OCI-M2 (cell line): ENCODE measurements at regions not wholly inside any gene's neighbourhood (a gene's known extent, or its start where the extent isn't known, plus 50 kb on each side); places are given as distances from the start of the nearest gene placed in this dataset.

ENCODE experiments used
- DNase-seq: peaks from one replicate; lab custom pipeline; 2025; ENCODE audit not compliant: unreplicated experiment; lab: John Stamatoyannopoulos, UW

- no peak for DNase-seq
Observed at GRCh38 chr4:133775881-133776280, 425.7 kb downstream of the PABPC4L start.

DNA sequence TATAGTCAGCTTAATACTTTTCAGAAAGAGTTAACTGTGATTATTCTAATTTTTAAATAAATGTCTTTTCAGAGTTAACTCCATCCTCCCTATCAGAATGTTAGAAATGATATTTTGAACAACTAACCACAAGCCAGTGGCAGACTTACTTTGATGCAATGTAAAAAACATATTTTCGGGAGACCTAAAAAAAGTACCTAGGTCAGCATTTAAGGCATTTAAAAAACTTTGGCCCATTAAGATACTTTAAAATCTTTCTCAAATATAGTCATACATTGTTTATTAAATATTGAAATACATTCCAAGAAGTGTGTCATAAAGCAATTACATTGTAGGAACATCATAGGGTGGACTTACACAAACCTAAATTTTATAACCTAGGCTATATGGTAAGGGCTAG, 426.1 kb downstream of the PABPC4L start:
- DNase-seq = no peak

DNA sequence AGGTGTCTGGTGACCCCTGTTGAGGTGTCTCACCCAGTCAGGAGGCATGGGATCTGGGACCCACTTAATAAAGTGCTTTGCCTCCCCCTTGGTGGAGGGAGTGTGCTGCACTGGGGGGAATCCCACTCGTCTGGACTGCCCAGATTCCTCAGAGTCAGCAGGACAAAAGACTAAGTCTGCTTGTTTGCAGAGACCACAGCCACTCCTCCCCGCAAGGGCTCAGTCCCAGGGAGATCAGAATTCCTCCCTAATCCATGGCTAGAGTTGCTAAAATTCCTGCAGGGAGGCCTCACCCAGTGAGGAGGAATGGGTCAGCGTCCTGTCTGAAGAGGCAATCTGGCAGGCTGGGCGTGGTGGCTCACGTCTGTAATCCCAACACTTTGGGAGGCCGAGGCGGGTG, 442.2 kb downstream of the PABPC4L start:
- DNase-seq = no peak

DNA sequence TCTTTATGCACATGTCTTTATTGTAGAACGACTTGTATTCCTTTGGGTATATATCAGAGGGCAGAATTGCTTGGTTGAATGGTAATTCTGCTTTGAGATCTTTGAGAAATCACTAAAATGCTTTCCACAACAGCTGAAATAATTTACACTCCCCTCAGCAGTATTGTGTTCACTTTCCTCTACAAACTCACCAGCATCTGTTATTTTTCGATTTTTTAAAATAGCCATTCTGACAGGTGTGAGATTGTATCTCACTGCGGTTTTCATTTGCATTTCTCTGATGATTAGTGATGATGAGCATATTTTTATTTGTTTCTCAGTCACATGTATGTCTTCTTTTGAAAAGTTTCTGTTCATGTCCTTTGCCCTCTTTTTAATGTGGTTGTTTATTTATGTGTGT, 459.8 kb downstream of the PABPC4L start:
- no peak for DNase-seq

DNA sequence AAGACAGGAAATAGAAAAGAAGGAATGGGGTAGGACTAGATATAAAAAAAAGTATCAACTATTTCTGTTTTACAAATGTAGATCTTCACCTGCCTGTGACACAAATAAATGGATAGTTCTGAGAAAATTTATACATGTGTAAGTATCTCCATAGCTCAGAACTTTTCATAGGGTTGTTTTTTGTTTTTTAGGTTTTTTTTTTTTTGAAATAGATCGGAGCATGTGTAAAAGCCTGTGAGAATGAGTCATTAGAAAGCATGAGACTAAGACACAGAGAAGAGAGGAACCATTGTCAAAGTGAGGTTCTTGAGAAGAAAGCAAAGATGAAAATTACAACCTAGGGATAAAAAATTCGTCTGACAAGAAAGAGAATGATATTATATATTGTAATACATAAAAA, 481.6 kb downstream of the PABPC4L start:
- no peak for DNase-seq

- DNase-seq = no peak
Observed at GRCh38 chr4:133719098-133719497, 482.5 kb downstream of the PABPC4L start.

DNA sequence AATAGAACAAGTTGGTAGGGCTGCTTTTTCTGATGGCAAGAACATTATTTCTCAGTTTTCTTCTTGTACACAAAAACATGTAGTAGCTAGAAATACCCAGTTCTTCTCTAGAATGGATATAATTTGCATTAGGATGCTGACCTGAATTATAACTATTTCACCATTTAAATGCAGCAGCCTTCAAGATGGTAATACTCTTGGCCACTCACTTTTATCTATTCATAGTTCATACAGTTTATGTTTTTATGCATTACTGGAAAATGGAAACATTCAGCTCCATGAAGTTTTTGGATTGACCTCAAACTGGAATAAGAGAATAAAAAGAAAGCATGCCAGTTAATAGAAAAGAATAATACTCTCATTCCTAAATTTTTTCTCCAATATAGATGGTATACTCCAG, 487.4 kb downstream of the PABPC4L start:
- DNase-seq = no peak

DNA sequence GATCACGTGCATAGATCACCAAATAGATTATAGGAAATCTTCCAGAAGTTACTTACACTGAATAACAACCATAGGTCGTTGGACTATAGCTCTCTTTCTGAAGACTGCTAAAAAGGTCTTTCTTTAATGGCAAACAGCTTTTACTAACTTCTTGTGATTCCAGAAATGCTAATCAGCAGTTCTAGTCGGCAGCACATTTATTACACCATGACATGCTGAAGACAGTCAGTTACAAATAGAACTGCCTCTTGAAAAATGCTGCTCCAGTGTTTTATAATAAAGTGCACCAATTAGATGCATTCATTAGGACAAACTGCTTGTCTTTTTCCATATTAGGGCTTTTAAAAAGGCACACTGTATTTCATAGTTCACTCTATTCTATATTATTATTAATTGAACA, 488.2 kb downstream of the PABPC4L start:
- no peak for DNase-seq

DNA sequence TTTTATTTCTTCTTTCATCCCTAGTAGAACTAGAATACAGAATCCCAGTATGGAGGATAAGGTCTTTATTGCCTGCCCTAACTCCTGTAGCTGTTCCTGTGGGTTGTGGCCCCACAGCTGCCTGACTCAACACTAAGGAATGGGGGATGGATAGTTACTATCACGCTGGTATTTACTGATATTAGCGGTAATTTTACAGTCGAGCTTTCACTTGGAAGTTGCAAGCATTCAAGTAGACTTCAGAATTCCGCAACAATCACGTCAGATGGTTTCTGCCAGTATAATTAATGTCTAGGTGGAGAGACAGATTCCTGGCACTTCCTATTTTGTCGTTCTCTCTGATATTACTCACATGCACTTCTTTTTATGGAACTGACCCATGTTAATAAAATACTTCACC, 489.8 kb downstream of the PABPC4L start:
- no peak for DNase-seq

DNA sequence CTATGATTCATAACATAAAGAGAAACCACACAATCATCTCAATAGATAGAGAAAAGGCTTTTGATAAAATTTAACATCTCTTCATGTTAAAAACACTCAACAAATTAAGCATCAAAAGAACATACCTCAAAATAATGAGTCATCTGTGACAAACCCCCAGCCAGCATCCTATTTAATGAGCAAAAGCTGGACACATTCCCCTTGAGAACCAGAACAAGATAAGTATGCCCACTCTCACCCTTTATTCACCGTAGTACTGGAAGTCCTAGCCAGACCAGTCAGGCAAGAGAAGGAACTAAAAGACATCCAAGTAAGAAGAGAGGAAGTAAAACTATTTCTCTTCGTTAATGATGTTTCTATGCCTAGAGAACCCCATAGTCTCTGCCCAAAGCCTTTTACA, 507.2 kb downstream of the PABPC4L start:
- no peak for DNase-seq

DNA sequence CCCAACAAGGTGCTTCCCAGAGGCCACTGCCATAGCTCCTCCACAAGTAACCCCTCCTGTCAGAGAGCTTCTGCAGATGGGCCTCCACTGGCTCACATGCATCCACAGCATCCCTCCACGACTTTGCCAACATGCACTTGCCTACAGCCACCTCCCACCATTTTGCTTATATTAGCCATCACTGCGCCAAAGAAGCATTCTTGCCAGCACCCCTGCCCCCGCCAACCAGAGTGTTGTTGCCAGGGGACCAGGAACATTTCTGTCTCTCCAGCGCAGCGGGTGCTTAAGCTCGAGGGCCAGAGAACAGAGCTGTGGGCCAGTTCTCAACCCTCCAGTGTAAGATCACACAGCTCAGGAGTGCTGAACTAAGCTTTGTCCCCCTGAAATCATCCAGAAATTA, 517.6 kb downstream of the PABPC4L start:
- no peak for DNase-seq

- no peak for DNase-seq
Observed at GRCh38 chr4:133668061-133668851, 519.2 kb downstream of the PCDH10 start.

- DNase-seq = no peak
Observed at GRCh38 chr4:133647206-133647605, 498.1 kb downstream of the PCDH10 start.

DNA sequence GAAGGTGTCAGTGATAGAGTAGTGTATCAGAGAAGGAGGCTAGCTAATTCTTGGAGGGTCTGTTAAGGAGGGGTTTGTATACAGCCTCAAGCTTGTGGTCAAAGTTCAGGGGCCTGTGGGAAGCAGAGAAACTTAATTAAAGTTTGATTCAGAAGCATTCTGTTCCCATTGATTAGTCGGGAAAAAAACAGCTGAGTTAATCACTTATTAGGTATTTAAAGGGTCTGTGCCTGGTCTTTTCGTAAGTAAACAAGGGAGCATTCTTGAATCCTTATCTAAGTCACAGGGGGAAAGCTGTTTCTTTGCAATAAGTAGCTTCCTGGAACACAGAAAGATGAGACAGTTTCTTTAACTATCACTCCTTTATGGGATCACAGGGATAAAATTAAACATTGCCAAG, 492.1 kb downstream of the PCDH10 start:
- DNase-seq = no peak

DNA sequence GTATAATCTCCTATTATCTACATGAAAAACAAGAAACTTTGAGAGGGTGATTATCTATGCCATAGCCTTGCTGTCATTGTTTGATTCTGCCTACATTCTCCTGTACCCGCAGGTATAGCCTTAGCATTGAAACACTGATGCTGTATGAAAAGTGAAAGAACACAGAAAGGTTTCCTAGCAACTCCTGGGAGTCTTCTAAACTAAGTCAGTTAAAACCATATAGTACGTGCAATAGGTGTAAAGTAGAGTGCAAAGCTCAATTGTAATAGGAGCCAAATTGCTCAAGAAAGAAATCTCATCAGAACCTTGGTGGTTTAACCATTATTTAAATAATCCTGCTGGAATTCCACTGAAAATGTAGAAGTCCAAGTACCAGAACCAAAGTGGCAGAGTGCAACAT, 489.7 kb downstream of the PCDH10 start:
- DNase-seq = no peak

GRCh38 chr4:133637161-133637560, 488.1 kb downstream of the PCDH10 start:
- no peak for DNase-seq

GRCh38 chr4:133624744-133625143, 475.6 kb downstream of the PCDH10 start:
- no peak for DNase-seq

GRCh38 chr4:133623847-133624246, 474.8 kb downstream of the PCDH10 start:
- DNase-seq = no peak

GRCh38 chr4:133621628-133622027, 472.5 kb downstream of the PCDH10 start:
- no peak for DNase-seq

DNA sequence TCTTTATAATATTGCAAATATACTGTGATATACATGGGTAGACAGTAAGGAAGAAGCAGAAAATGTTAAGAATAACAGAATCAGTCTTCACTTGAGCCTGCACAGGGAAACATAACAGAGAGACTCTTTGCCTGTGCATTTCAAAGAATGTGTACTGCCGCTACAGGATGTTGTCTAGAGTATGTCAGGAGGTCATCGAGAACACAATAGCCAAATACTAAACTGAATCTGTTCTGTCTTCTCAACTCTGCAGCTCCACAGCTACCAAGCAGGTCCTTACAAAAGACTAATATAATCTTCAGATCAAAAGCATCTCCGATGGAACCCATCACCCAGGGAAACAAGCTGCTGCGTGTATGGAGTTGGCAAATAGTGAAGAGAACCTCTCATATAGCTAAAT, 471.5 kb downstream of the PCDH10 start:
- no peak for DNase-seq

DNA sequence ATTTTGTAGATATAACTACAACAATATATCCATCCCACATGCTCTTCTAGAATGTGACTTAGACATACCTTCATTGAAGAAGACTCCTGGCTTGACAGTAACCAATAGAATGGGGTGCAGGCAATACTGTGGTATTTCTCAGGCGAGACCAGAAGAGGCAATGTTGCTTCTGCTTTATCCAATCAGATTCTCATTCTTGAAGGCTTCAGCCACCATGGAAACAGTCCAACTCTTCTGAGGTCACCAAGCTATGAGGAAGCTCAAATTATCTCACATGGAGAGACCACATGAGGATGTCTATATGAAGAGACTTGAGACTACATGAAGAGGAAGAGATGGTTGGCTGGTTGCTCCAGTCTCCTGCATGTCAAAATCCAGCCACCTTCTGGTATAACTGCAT, 469.9 kb downstream of the PCDH10 start:
- no peak for DNase-seq

DNA sequence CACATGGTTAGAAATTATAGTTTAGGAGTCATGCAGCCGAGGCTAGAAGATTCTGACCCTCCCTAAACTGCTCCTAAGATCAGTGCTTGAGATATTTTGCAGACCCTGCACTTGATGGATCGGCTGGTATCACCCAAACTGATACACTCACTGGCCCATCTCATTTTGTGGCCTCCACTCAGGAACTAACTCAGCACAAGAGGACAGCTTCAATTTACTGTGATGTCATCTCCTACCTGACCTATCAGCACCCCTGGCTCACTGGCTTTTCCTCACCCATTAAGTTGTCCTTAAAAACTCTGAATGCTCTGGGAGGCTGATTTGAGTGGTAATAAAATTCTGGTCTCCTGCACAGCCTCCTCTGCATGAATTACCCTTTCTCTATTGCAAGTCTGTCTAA, 450.9 kb downstream of the PCDH10 start:
- DNase-seq = peak; percentile 51

GRCh38 chr4:133598779-133599178, 449.7 kb downstream of the PCDH10 start:
- peak; percentile 76 for DNase-seq
